Midbrain (tissue), 1 donor: ENCODE measurements at regions not wholly inside any gene's neighbourhood (a gene's known extent, or its start where the extent isn't known, plus 50 kb on each side); places are given as distances from the start of the nearest gene placed in this dataset.
"Not testable (repeated sequence)": the region's sequence is repeated elsewhere in the genome, so short reads cannot be mapped to it uniquely, and the experiment has no call there.

Experiments
- DNase-seq: peaks from one replicate; lab custom pipeline; 2025; lab: John Stamatoyannopoulos, UW

DNA sequence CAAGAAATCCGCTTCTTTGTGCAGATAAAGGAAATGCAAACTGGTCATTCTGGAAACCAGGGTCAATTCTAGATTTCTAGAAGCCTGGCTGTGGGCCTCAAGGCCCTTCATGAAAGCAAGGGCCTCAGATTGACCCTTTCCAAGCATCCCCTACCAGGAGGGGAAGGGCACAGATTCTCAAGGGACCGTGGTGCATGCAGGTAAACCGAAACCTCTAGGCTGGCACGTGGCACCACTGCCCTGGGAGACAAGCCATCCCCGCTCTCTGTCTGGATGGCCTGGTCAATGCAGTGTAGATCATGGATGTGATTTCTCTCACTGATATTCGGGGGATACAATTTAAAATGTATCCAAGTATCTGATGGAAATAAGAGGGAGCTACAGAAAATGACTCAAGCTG, 69.4 kb downstream of the TOMM20 start:
- no peak for DNase-seq

DNA sequence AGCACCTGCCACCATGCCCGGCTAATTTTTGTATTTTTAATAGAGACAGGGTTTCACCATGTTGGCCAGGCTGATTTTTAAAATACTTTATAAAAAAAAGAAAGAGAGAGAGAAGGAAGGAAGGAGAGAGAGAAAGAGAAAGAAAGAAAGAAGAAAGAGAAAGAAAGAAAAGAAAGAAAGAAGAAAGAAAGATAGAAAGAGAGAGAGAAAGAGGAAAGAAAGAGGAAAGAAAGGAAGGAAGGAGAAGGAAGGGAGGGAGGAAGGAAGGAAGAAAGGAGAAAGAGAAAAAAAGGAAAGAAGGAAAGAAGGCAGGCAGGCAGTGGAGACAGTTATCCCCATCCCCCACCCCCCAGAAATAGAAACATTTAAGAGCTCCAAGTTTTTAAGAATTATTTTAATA, 69.9 kb downstream of the TOMM20 start:
- no peak for DNase-seq

- no peak for DNase-seq
Measured at GRCh38 chr1:235057385-235058306, 71.0 kb downstream of the TOMM20 start.

DNA sequence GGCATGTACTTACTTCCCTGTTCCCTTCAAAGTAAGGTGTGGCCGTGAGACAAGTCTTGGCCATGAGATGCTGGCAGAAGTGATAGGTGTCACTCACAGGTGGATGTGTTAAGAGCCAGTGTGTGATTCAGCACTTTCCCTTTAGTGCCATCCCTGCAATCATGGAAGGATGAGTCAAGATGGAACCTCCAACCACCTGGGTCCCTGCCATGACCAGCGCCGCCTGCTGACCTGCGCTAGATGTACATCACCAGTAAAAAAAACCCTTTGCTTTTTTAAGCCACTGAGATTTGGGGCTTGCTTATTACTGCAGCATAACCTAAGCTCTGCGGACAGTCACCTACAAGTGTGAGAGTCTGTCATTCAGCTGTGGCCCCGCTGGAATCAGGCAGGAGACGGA, 71.7 kb downstream of the TOMM20 start:
- DNase-seq = no peak

- DNase-seq = no peak
Measured at GRCh38 chr1:235054936-235055335, 73.7 kb downstream of the TOMM20 start.

DNA sequence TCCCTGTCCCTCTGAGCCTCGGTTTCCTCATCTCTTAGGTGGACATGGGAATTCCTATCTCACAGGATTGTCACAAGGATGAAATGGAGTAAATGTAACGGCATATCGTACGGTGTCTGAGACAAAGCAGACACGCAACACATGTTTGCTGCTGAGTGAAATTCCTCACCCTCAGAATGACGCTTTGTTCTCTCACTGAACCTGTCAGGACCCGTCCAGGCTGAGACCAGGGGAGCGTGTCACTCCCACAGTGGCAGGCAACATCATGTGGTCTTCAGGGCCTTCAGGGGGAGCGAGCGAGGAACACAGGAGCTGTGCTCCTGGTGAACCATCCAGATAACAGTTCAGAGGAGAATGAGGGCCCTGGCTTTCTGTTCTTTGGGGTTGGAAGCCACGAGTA, 74.2 kb downstream of the TOMM20 start:
- DNase-seq = no peak

DNA sequence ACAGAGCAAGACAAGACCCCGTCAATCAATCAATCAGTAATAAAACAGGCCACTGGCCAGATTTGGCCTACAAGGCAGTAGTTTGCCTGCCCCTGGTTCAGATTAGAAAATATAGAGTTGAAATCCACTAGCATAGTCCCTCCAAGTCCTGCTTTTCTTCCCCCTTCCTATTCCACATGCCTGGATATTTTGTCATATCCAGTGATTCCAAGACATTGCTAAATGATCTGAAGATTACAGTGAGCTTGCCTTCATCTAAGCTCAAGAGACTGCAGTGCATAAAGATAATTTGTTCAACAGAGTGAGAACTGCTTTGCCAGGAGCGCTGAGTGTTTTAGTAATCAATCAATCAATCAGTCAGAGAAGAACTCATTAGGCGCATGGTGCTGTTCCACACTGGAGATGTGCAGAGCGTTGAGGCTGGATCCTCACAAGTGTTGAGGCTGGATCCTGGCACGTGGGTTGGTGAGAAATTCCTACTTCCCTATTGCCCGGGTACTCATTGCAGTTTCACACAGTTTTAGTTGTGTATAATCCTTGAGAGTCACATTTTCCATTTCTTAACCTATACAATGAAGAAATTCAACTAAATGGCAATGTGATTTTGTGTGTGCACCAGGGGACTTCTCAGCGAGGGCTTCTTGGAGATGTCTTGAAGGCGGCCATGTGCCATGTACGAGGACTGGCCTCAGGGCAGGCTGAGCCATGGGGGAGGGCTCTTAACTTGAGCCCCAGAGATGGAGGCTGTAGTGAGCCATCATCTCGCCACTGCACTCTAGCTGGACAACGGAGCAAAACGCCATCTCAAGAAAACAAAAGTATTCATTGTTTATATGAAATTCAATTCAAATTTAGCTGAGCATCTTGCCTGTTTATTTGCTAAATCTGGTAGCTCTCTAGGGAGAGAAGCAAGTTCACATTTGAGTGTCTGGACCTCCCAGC, 76.3 kb downstream of the TOMM20 start:
- no peak for DNase-seq

- no peak for DNase-seq
Measured at GRCh38 chr1:235051521-235051920, 77.1 kb downstream of the TOMM20 start.

GRCh38 chr1:235050911-235051360, 77.7 kb downstream of the TOMM20 start:
- no peak for DNase-seq

GRCh38 chr1:235049716-235050378, 78.8 kb downstream of the TOMM20 start:
- DNase-seq = not testable (repeated sequence)

- no peak for DNase-seq
Measured at GRCh38 chr1:235049217-235049616, 79.4 kb downstream of the TOMM20 start.

- DNase-seq = no peak
Measured at GRCh38 chr1:235047331-235047871, 81.2 kb downstream of the TOMM20 start.

GRCh38 chr1:235045921-235046601, 82.6 kb downstream of the TOMM20 start:
- no peak for DNase-seq

DNA sequence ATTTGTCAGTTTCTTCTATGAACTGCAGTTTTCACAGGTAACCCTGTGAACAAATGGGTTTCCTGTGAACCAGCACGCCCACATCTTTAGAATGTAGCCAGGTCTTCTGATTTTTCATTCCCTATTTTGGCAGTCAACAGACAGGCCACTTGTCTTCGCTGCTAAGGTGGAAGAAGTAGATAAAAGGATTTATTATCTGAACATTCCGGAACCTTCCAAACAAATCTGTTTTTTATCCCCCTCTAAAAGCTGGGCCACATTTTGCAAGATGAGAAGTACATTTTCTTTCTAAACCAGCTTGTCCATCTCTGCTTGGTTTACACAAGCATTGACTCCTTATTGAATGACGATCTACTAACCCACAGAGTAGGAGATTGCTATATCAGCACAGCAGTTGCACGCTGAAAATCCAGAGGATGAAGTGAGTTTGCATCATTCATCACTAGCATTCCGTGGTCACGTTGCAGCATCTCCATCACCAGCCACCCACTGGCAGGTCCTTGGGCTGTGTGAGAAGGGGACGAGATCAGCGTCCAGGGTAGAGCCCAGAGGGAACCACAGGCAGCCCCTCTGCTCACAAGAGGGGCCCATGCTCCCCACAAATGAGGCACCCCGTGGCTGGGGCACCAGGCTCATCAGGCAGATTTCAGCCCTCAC, 83.5 kb downstream of the TOMM20 start:
- no peak for DNase-seq

DNA sequence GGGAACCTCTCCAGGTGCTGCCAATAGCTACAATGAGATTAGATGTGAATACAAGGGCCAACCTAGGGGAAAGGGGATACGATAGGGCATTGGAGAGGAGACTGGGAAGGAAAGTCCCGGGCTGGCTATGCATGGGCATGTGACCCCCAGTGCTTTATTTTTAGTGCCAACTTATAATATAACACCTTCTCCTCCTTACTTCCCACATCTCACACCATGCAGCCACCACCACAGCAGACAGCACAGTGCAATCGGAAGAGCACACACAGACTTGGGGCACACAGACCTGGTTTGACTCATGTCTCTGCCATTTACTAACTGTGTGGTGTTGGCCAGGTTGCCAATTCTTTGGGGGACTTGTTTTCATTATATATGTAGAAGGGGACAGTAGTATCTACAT, 85.4 kb downstream of the TOMM20 start:
- DNase-seq = no peak

DNA sequence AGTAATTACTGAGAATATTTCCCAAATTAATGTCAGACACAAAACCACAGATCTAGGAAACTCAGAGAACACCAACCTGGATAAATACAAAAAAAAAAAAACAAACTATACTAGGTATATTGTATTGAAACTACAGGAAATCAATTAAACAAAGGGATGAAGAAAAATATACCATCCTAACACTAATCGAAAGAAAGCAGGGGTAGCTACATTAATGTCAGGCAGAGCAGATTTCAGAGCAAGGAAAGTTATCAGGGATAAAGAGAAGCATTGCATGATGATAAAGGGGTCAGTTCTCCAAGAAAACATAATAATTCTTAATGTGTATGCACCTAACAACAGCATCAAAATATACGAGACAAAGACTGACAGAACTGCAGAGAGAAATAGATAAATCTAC, 89.9 kb downstream of the TOMM20 start:
- no peak for DNase-seq

DNA sequence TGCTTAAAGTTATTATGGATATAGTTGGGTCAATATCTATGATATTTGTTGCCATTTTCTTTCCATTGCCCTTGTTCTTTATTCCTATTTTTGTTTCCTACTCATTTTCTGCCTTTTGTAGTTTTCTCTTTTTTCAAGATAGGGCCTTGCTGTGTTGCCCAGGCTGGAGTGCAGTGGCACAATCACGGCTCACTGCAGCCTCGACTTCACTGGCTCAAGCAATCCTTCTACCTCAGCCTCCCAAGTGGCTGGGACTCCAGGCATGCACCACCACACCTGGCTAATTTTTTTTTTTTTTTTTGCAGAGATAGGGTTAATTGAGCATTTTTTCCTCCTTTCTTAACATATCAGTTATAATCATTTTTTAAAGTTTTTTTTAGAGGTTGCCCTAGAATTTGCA, 92.7 kb downstream of the TOMM20 start:
- no peak for DNase-seq

DNA sequence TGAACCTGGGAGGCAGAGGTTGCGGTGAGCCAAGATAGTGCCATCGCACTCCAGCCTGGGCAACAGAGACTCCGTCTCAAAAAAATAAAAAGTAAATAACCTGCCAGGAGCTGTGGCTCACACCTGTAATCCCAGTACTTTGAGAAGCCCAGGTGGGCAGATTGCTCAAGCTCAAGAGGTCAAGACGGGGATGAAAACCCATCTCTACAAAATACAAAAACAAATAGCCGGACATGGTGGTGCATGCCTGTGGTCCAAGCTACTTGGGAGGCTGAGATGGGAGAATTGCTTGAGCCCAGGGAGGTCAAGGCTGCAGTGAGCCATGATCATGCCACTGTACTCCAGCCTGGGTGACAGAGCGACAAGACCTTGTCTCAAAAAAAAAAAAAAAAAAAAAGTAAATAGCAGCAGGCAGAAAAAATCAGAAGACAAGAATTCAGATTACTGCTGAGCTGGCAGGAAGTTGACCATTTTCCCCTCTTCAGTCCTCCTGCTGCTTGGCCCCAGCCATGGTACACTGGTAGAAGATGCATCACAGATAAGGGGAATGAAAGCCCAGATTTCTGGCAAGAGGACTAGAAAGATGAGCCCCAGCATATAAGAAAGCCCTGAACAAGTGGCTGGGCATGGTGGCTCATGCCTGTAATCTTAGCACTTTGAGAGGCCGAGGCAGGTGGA, 97.6 kb downstream of the TOMM20 start:
- no peak for DNase-seq

GRCh38 chr1:235027862-235028250, 100.8 kb downstream of the TOMM20 start:
- no peak for DNase-seq
